A673 (cell line): ENCODE measurements at regions not wholly inside any gene's neighbourhood (a gene's known extent, or its start where the extent isn't known, plus 50 kb on each side); places are given as distances from the start of the nearest gene placed in this dataset.

Experiments used
- EZH2 ChIP-seq: fragments of 200-600 bp; sonication (generic); IDR thresholded peaks from 2 replicates; pipeline ENCODE4 v1.6.1; 2017; ENCODE audit warnings: borderline replicate concordance, low read depth, mild to moderate bottlenecking, mixed read lengths, antibody characterized with exemption, low read length; ENCODE audit not compliant: poor library complexity, severe bottlenecking
- TF ChIP-seq, protein P1 (sequence below): fragments of 300-800, 200-600 bp; sonication (generic); conservative IDR thresholded peaks from 2 replicates; pipeline ENCODE4 v1.5.1; 2017; ENCODE audit warnings: low read depth, mild to moderate bottlenecking, antibody characterized with exemption, low read length, moderate library complexity, mixed read lengths

DNA sequence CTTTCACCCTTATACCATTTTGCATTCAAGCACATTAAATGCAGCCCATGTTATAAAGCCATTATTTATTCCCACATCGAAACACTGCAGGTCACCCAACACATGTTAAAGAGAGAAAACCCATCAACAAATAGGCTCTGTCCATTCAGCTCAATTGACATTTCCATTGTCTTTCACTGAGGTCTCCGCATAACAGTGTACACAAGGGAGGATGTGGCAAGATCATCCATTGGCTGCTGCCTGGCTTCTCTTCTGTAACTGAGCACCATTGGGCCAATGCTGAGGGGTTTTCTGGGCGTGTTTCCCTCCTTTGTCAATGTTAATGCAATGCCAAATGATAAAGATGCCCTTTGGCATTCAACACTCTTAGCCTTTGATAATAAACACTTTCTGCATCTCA lies 278.1 kb upstream of the SP4 start:
- TF ChIP-seq, protein P1, sequence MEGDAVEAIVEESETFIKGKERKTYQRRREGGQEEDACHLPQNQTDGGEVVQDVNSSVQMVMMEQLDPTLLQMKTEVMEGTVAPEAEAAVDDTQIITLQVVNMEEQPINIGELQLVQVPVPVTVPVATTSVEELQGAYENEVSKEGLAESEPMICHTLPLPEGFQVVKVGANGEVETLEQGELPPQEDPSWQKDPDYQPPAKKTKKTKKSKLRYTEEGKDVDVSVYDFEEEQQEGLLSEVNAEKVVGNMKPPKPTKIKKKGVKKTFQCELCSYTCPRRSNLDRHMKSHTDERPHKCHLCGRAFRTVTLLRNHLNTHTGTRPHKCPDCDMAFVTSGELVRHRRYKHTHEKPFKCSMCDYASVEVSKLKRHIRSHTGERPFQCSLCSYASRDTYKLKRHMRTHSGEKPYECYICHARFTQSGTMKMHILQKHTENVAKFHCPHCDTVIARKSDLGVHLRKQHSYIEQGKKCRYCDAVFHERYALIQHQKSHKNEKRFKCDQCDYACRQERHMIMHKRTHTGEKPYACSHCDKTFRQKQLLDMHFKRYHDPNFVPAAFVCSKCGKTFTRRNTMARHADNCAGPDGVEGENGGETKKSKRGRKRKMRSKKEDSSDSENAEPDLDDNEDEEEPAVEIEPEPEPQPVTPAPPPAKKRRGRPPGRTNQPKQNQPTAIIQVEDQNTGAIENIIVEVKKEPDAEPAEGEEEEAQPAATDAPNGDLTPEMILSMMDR: no peak
- TF ChIP-seq EZH2: no peak
